ENCODE measurements at regions not wholly inside any gene's neighbourhood (a gene's known extent, or its start where the extent isn't known, plus 50 kb on each side); places are given as distances from the start of the nearest gene placed in this dataset.

DNA sequence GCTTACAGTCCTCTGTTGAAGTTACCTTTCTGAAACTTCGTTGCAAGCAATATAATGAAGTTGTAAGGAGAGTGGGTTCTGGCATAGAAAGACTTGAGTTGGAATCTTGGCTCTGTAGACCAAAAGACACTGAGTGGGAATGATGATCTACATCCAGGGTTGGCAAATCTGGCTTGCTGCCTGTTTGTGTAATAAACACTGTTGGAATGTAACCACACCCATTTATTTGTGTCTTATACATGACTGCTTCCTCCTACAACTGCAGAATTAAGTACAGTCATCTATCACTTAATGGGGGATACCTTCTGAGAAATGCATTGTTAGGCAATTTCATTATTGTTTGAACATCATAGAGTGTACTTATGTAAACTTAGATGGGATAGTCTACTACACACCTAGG, 178.4 kb upstream of the SUCLG2 start:
- DNase-seq: no peak
- Mint-ChIP-seq H3K27ac (ENCODE audit: unreplicated experiment) (no peak overlapping the region), H3K4me3 (ENCODE audit: unreplicated experiment) (no peak overlapping the region), H3K9me3 (ENCODE audit: unreplicated experiment) (peaks cover 1% of the 10 kb centered on the region), H3K4me1 (ENCODE audit: low read depth, unreplicated experiment) (no peaks in the 10 kb centered on the region), H3K27me3 (ENCODE audit: unreplicated experiment) (peaks cover 3% of the 10 kb centered on the region), H3K36me3 (ENCODE audit: unreplicated experiment) (peaks cover 4% of the 10 kb centered on the region)
- TF ChIP-seq CTCF (IDR thresholded peaks at IDR 0.05; ENCODE audit: partially characterized antibody, unreplicated experiment): no peak

GRCh38 chr3:67831262-67831661, 176.8 kb upstream of the SUCLG2 start:
- Mint-ChIP-seq H3K4me1 (ENCODE audit: low read depth, unreplicated experiment) (no peaks in the 10 kb centered on the region), H3K4me3 (ENCODE audit: unreplicated experiment) (no peak overlapping the region), H3K36me3 (ENCODE audit: unreplicated experiment) (no peaks in the 10 kb centered on the region), H3K27ac (ENCODE audit: unreplicated experiment) (no peak overlapping the region), H3K9me3 (ENCODE audit: unreplicated experiment) (peaks cover 1% of the 10 kb centered on the region), H3K27me3 (ENCODE audit: unreplicated experiment) (peaks cover 3% of the 10 kb centered on the region)
- no peak for DNase-seq
- TF ChIP-seq CTCF (IDR thresholded peaks at IDR 0.05; ENCODE audit: partially characterized antibody, unreplicated experiment): no peak

DNA sequence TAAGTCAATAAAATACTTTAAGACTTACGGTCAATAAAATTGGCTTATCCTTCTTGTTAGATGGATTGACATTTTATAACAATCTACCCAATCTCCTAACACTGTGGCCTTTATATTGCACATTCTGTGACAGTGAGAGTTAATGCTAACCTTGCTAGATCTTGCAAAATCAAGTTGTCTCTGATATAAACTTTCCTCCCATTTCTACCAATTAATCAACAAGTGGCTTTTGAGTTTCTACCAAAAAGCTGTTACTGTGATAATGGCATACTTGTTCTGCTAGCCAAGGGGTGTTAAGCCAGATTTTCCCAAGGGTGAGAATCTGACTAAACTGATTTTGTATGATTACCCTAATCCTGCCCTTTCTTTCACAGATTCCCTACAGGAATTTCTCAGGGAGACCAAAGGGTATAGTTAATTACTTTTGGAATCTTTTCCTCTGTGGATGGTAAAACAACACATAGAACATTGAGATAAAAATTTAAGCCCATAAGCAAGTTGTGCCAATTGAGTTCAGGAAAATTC, 174.1 kb upstream of the SUCLG2 start:
- Mint-ChIP-seq H3K27ac (ENCODE audit: unreplicated experiment) (no peak overlapping the region), H3K4me1 (ENCODE audit: low read depth, unreplicated experiment) (no peaks in the 10 kb centered on the region), H3K4me3 (ENCODE audit: unreplicated experiment) (no peak overlapping the region), H3K36me3 (ENCODE audit: unreplicated experiment) (no peaks in the 10 kb centered on the region), H3K9me3 (ENCODE audit: unreplicated experiment) (peaks cover 1% of the 10 kb centered on the region), H3K27me3 (ENCODE audit: unreplicated experiment) (peaks cover 3% of the 10 kb centered on the region)
- DNase-seq: no peak
- TF ChIP-seq CTCF (IDR thresholded peaks at IDR 0.05; ENCODE audit: partially characterized antibody, unreplicated experiment): no peak

DNA sequence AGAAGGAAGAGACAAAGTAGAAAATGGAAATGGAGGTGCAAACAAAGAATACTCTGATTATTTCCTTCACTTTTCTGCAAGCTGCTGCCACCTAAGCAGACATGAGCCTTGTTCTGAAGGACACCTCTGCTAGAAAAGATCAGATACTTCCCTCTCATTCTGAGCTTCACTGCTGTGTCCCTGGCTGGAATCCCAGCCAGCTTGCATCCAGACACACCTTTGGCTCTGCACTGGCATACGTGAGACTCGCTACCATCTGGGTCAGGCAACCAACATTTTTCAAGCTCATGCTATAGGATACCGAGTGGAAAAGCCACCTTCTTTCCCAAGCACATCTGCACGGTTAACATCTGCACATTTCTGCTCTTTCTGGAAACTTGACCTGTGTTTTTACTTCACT, 166.7 kb upstream of the SUCLG2 start:
- no peak for TF ChIP-seq CTCF (IDR thresholded peaks at IDR 0.05; ENCODE audit: partially characterized antibody, unreplicated experiment)
- Mint-ChIP-seq H3K36me3 (ENCODE audit: unreplicated experiment) (no peaks in the 10 kb centered on the region), H3K4me3 (ENCODE audit: unreplicated experiment) (no peak overlapping the region), H3K27me3 (ENCODE audit: unreplicated experiment) (no peaks in the 10 kb centered on the region), H3K9me3 (ENCODE audit: unreplicated experiment) (no peaks in the 10 kb centered on the region), H3K4me1 (ENCODE audit: low read depth, unreplicated experiment) (no peaks in the 10 kb centered on the region), H3K27ac (ENCODE audit: unreplicated experiment) (no peak overlapping the region)
- no peak for DNase-seq

- no peak overlapping the region for H3K4me3 Mint-ChIP-seq (ENCODE audit: unreplicated experiment)
- no peaks in the 10 kb centered on the region for H3K9me3 Mint-ChIP-seq (ENCODE audit: unreplicated experiment)
- H3K27me3 Mint-ChIP-seq (ENCODE audit: unreplicated experiment): no peaks in the 10 kb centered on the region
- H3K27ac Mint-ChIP-seq (ENCODE audit: unreplicated experiment): no peak overlapping the region
- no peaks in the 10 kb centered on the region for H3K36me3 Mint-ChIP-seq (ENCODE audit: unreplicated experiment)
- no peak for TF ChIP-seq CTCF (IDR thresholded peaks at IDR 0.05; ENCODE audit: partially characterized antibody, unreplicated experiment)
- H3K4me1 Mint-ChIP-seq (ENCODE audit: low read depth, unreplicated experiment): no peaks in the 10 kb centered on the region
- no peak for DNase-seq
Measured at GRCh38 chr3:67819447-67819846, 165.0 kb upstream of the SUCLG2 start.
